ENCODE measurements at regions not wholly inside any gene's neighbourhood (a gene's known extent, or its start where the extent isn't known, plus 50 kb on each side); places are given as distances from the start of the nearest gene placed in this dataset.
"Not testable (repeated sequence)": the region's sequence is repeated elsewhere in the genome, so short reads cannot be mapped to it uniquely, and the experiment has no call there.

GRCh38 chr14:55913324-55914025 is 204.7 kb upstream of the PELI2 start:
- DNase-seq (ENCODE audit: low read depth) = peak; percentile 49
- TF ChIP-seq CTCF (IDR thresholded peaks at IDR 0.05; ENCODE audit: control insufficient read depth, insufficient read depth, low read depth, low read length, missing control alignments) = no peak
- no peak overlapping the region for H3K4me3 ChIP-seq (ENCODE audit: control insufficient read depth, low read depth, low read length)

- no peak overlapping the region for H3K4me3 ChIP-seq (ENCODE audit: control insufficient read depth, low read depth, low read length)
- no peak for DNase-seq (ENCODE audit: low read depth)
- no peak for TF ChIP-seq CTCF (IDR thresholded peaks at IDR 0.05; ENCODE audit: control insufficient read depth, insufficient read depth, low read depth, low read length, missing control alignments)
Observed at GRCh38 chr14:55914771-55915170, 203.4 kb upstream of the PELI2 start.

- H3K4me3 ChIP-seq (ENCODE audit: control insufficient read depth, low read depth, low read length) = no peak overlapping the region
- TF ChIP-seq CTCF (IDR thresholded peaks at IDR 0.05; ENCODE audit: control insufficient read depth, insufficient read depth, low read depth, low read length, missing control alignments) = no peak
- DNase-seq (ENCODE audit: low read depth) = no peak
Observed at GRCh38 chr14:55915456-55915855, 202.8 kb upstream of the PELI2 start.

- H3K4me3 ChIP-seq (ENCODE audit: control insufficient read depth, low read depth, low read length) = not testable (repeated sequence)
Observed at GRCh38 chr14:55919800-55920199, 198.4 kb upstream of the PELI2 start.

GRCh38 chr14:55921511-55921910 is 196.7 kb upstream of the PELI2 start:
- TF ChIP-seq CTCF (IDR thresholded peaks at IDR 0.05; ENCODE audit: control insufficient read depth, insufficient read depth, low read depth, low read length, missing control alignments) = no peak
- DNase-seq (ENCODE audit: low read depth) = no peak
- H3K4me3 ChIP-seq (ENCODE audit: control insufficient read depth, low read depth, low read length) = no peak overlapping the region

More at GRCh38 chr14:55919800-55920199, 198.4 kb upstream of the PELI2 start:
- DNase-seq (ENCODE audit: low read depth) = not testable (repeated sequence)

GRCh38 chr14:55926007-55926406 is 192.2 kb upstream of the PELI2 start:
- no peak for TF ChIP-seq CTCF (IDR thresholded peaks at IDR 0.05; ENCODE audit: control insufficient read depth, insufficient read depth, low read depth, low read length, missing control alignments)
- no peak for DNase-seq (ENCODE audit: low read depth)
- no peak overlapping the region for H3K4me3 ChIP-seq (ENCODE audit: control insufficient read depth, low read depth, low read length)

- no peak for DNase-seq (ENCODE audit: low read depth)
- no peak for TF ChIP-seq CTCF (IDR thresholded peaks at IDR 0.05; ENCODE audit: control insufficient read depth, insufficient read depth, low read depth, low read length, missing control alignments)
- no peak overlapping the region for H3K4me3 ChIP-seq (ENCODE audit: control insufficient read depth, low read depth, low read length)
Observed at GRCh38 chr14:55927028-55927427, 191.2 kb upstream of the PELI2 start.

Measured in AG09309 (cell line).